ENCODE measurements at regions not wholly inside any gene's neighbourhood (a gene's known extent, or its start where the extent isn't known, plus 50 kb on each side); places are given as distances from the start of the nearest gene placed in this dataset.

DNA sequence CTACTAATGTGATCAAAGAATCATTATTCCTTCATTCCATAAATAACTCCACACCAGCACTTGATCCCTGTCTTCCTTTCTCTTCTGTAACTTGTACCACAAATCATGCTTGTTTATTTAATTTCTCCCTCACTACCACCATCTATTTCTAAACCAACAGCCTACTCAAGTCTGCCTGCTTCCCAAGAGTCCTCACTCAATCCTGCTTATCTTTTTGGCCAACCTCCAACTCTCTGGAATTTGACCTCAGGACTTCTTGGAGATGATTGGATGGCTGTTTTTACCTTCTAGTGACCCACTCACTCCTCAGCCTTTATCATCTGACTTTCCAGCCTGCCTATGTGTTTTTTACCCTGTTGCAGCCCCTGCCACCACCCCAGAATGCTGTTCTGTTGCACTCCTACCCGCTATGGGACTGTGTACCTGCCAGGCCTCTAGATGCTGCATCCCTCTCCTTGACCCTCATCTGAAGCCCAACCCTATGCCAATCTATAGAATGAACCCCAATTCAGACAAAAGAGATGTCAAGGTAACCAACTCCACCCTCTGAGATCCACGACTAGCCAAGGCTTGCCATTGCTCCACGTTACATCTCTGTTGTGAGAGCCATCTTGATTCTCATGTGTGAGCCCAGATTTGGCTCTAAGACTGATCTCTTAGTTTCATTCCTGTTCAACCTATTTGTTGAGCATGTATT, 150.2 kb upstream of the PLEKHG7 start:
- DNase-seq, result no peak

DNA sequence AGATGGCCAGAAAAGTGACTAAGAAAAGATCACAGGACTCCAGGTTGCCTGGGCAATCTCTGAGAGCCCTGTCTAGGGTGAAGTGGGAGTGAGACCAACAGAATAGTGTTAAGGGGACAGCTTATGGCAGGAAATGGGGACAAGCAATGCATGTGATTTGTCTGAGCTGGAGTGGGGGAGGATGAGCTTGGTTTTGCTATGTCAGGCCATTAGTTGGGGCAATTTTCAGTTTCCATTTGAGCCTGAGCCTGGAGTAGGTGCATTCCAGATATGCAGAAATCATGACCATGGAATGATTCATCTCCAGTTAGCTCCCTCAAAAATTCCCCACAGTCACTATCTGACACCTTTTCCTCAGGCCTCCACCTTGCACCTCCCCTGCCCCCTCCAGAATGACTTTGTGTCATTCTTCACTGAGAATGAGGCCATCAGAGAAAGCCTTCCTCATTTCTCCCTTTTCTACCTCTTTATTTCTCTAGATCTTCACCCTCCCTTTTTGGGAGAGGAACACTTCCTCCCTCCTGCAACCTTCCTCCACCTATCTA, 150.9 kb upstream of the PLEKHG7 start:
- peak; percentile 79 for DNase-seq

DNA sequence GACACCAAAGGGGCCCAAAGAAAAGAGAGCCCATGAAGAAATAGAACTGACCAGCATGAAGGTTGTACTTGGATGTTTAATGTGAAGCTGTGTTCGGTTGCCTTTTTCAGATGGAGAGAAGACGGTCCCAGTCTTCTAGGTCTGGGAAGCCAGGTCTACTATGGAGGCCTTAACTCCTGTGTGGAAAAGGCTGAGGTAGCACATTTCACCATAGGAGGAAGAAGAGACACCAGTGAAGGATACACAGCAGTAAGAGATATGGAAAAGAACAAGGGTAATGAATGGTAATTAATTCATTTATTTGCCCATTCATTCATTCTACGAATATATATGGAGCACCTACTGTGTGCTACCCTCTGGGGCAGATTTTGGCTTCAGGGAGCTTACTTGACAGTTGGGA, 151.6 kb upstream of the PLEKHG7 start:
- DNase-seq, result no peak

DNA sequence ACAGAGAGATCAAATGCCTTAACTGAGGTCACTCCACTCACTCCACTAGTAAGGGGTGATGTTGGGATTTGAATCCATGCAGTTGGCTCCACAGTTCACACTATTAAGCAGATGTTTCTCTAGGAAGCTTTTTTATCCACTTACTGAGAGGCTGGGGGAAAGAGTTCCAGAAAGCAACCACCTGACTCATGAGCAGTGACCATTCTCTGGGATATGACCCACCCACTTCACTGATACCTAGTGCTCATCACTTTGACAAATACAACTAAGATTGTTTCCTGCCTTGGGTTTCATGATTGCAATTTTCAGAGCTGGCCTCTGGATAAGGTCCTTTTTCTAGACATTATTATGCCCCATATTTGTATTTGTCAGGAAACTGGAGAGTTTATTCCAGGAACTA, 152.1 kb upstream of the PLEKHG7 start:
- DNase-seq, result no peak

DNA sequence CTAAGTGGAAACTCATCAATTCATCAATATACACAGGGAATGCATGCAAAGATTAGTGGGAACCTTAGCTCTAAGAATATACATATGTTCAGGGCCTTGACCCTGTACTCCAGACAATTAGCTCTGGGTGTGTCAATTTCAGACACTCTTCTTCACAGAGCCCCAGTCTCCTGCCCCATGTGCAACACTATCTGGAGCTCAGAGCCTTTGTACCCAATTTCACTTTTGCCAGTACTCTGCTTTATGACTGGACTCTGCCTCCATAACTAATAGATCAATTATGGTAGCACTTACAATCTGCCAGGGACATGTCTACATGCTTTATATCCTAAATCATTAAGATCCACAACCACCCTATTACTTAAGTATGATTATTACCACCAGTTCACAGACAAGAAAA, 152.5 kb upstream of the PLEKHG7 start:
- DNase-seq, result no peak

DNA sequence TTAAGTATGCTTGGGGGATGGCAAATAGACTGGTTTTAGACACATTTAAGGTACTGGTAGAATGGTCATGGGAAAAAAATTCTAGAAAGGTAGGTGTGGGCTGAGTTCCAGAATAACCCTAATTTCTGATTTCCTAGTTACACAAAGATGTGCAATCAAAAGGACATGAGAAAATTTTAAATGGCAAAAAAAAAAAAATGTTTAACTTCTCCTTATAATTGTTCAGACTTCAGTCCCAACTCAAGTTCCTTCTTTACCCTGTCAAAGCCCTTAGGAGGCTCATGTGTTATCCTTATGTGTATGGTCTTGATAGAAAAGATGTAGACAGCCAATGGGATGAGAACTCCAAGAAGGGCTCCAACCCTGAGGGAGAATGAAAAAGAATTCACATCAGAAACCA, 153.3 kb upstream of the PLEKHG7 start:
- no peak for DNase-seq

DNA sequence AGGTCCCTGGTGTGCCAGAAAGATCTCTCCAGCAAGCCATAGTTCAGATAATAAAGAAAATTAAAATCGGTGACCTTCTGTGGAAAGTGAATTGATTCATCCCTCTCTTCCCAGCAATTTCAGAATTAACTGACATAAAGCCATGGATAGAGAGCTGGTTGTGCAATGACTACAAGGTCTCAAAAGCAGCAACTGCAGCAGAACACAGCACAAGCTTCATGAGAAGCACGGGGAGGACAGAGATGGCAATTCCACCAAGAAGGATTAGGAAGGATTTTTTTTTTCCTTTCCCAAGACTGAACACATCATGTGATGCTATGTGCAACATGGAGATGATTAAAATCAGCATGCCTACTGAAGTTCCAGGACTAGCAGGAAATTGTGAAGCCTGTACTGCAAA, 154.9 kb upstream of the PLEKHG7 start:
- no peak for DNase-seq

DNA sequence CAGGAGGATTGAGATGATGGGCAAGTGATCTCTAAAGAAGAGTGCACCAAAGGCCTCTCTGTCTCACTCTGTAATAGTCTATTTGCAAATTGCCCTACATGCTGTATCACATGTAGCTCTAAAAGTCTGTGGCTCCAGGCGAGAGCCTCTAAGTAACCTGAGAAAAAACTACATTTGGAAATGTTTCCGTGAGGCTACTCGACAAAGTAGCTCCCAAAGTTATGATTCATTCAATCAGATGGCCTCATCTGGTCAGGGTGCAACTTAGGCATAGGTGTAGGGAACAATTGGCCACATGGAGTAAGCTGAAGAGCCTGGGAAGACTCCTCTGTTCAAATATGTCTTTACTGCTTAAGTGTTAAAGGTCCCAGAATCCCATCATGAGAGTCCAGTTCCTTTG, 155.4 kb upstream of the PLEKHG7 start:
- no peak for DNase-seq

DNA sequence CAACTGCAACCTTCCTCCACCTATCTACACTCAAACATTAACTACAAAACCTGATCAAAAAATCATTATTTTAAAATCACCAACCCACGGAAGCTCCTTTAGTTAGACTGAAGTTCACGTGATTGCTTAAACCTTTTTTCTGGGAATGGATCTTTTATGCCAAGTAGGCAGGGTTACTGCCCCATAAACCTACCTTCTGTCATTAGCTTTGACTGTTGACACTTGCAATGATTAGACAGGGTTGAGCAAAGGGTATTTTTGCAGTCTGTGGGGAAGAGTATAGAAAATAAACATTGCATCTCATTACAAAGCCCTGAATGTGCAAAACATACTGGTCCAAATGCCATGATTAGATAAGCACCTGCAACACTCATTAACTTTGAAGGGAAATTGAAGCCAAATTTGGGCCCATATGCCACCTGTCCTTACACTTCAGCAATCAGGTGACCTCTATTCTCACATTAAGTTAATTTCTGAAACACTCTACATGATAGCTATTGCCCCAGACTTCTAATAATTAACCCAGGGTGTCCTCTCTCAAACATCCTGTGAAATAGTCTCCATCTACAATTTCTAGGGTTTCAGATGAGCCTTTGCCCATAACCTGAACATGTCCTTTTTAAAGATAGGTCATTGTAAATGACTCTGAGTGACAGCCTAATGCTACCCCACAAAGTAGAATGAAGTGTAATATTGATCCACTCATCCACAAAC, 156.0 kb upstream of the PLEKHG7 start:
- DNase-seq, result no peak

DNA sequence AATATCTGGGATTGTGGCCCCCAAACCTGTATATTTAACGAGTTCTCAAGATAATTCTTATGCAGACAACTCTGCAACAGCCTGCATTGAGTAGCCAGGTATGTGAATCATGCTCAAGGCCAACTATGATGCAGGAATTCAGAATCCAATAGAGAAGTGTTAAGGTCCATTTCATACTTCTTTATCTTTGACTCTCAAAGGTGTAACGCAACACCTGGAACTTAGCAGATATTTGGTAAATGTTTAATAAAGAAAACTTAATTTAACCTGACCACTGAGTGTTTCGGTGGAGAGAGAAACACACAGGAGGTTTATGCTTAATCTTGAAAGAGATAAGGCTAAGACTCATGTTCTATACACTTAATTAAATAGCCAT, 156.5 kb upstream of the PLEKHG7 start:
- no peak for DNase-seq

DNA sequence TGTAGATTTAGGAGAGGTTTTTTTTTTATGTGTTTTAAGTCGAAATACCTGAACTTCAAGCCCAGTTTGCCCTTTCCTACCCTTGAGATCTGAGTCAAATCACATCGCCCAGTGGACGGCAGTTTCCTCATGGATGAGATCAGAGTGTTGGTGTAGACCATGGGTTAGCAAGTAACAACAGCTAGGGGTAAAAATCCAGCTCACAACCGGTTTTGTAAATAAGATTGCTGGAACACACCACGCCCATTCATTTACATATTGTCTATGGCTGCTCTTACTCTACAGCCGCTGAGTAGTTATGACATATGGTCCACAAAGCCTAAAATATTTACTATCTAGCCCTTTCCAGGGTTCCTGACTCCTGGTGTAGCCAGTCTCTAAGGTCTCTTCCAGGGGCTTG, 158.5 kb upstream of the PLEKHG7 start:
- DNase-seq, result no peak

DNA sequence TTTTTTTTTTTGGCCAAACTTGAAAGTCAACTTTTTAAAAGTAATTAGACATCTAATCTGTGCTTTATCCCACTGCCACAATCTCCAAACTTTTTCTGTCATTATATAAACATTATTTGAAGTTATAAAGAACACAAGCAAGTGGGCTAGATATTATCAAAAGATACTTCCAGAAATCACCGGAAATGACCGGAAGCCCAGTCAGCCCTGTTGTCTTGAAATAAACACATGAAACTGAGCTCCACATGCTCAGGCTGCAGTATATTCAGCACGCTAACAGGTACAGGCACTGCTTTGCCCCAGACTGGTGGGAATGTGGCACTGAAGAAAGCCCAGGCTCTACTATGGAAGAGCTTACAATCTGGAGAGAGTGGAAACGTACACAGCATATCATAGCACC, 158.9 kb upstream of the PLEKHG7 start:
- no peak for DNase-seq

DNA sequence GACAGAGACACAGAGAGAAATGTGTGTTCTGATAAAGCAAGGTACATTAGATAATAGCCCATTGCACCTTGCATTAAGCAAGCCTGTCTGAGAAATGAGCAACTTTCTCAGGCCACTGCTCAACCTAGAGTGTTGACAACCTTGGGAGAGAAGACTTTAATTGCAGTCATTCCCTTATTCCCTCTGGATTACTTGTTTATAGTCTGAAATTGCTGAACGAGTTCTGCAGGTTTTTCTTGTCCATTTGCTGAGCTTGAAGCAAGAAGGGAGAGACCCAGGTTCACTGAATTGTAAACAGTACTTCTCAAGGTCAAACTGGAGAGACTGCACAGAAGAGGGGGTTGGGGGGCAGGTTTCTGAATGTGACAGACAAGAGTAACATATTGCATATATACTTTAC, 159.4 kb upstream of the PLEKHG7 start:
- no peak for DNase-seq

DNA sequence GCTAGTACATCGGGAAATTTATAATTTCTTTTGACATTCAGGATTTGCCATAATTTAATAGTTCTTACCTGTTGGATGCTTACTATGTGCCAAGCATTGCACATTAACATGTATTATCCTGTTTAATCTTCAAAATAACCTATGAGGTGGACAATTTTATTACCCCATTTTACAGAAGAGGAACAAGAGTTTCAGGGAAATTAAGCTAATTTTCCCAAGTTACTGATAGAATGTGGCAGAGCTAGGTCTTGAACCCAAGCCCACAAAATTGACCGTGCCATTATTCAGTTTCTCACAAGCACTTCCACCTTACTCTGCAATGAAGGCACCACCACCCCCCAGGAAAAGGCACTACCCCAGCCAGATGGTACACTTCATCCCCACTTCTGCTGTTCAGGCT, 161.1 kb upstream of the PLEKHG7 start:
- no peak for DNase-seq

DNA sequence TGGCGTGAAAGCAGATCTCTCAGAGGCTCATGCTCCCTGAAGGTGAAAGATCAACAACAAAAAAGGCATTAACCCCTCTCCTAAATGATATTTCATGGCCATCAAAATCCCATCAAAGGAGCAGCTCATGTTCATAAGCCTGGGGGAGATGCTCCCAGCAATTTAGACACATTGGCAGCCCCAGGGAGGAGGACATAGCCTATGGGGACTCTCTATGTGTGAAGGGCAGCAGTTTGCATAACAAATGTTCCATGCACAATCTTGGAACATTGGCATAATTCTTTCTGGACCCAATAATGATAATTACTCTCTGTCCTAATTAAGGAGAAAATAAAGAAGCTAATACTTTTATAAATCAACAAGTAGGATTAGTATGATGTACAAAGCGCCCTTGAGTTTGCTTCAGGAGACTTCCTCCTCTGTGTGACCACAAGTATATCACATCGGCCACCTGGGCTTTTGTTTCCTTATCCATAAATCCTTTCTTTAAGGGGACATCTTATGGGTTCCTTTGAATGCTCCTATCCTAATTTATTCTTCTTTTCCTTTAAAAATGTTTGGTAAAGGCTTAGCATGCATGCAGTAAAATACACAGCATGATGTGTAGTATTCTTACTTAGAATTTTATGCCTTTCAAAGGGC, 161.9 kb upstream of the PLEKHG7 start:
- DNase-seq, result no peak

DNA sequence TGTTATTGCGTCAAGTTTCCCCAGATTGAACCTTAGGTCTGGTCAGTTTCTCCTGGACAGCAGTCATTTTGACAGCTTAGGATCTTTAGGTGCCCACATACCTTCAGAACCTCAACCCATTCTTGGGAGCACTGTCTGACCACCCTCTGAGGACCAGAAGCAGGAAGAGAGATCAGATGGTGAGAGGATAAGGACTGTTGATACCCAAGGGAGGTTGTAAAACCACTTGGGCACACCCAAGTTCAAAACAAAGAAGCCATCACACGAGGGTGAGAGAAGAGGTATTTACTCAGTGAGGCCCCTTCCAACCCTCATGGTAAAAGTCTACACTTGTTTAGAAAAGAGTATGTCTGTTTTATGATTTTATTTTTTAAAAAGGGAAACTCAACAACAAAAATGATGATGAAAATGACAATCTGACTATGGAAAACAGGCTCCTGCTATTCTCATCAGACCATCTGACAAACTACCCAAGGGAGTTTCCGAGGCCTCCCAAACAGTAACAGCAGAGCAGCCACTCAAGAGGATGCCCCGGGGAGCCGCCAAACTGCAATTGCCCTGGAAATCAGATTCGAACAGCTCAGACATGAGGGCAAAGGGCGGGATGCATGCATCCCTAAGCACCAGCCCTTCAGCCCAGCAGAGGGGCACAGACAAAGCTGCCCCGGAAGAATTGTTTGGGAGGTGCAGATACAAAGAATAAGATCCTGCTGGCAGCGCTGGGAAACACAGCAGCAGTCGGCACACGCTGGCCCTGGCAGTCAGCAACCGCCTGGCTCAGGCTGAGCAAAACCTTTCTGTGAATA, 162.6 kb upstream of the PLEKHG7 start:
- DNase-seq, result no peak

DNA sequence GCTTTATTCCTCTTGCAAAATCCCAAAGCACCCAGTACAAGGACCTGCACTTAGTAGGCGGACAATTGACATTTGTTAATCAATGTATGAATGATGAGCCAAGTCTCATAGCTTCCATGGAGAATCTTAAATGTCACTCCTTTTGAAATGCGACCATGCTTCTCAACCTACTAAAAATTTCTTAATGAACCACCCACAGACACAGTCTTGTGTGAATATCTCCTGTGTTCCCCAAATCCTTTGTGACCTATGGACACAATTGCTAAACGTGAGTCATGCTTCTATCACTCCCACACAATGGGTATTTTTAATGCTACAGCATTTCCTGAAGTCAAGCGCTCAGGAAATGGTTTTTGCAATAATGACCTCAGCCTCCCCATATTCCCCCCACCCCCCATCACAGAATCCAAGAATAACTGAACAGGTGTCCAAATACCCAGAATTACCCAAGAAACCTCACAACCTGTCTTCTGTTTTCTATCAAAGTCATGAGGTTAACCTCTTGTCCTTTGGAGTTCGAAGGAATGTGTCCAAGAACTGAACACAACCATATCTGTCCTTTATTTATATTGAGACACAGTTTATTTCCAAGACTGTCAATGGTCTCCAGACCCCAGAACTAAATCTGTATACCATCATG, 163.6 kb upstream of the PLEKHG7 start:
- no peak for DNase-seq

DNA sequence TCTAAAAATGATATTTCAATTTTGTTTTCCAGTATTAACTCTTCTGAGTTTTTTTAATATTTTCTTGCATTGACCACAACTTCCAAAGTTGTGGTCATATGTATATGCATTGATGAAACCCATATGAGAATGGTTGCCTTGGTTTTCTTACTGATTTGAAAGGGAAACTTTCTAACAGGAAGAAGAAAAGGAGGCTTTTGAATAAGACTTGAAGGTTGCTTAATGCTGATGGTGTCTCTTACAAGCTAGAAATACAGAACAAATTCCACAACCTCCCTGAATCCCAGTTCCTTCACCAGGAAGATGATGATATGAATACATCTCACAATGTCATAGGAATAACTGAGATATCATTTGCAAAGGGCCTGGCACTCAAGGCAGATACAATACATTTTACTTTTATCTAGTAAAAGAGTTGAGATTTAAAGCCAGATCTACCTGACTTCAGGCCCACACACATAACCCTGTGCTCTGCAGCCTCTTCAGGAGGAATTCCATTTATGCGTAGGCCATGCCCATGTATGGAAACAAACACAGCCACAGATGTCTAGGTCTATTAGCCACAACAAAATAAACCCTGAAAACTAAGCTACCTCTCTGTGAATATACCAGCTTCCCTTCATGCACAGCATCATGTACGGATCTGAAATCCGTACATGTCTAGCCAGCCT, 165.4 kb upstream of the PLEKHG7 start:
- no peak for DNase-seq

DNA sequence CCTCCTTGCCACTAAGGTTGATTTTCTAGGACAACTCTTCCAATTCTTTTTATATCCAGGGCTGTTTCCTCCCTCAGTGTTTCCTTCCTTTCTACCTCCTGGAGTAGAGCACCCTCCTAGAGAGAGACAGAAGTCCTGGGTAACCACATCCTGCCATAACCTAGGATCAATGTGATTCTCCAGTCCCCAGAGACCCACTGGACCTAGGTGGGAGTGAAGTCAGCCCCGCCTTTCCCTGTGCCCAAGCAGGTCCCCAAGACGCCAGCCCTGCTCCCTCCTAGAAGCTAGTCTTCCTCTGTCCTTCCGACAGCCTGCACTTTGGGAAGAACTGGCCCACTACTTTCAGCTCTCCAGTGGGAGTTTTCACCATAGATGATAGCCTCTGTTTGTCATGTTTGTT, 166.8 kb upstream of the PLEKHG7 start:
- no peak for DNase-seq

DNA sequence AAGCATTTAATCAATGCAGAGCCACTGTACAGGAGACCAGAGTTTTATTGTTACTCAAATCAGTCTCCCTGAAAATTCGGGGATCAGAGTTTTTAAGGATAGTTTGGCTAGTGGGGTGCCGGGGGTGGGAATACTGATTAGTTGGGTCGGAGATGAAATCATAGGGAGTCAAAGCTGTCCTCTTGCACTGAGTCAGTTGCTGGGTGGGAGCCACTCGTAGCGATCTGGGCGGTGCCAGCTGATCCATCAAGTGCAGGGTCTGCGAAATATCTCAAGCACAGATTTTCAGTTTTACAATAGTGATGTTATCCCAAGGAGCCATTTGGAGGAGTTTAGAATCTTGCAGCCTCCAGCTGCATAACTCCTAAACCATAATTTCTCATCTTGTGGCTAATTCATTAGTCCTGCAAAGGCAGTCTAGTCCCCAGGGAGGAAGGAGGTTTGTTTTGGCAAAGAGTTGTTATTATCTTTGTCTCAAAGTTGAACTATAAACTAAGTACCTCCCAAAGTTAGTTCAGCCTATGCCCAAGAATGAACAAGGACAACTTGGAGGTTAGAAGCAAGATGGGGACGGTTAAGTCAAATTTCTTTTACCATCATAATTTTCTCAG, 169.4 kb upstream of the PLEKHG7 start:
- no peak for DNase-seq

DNA sequence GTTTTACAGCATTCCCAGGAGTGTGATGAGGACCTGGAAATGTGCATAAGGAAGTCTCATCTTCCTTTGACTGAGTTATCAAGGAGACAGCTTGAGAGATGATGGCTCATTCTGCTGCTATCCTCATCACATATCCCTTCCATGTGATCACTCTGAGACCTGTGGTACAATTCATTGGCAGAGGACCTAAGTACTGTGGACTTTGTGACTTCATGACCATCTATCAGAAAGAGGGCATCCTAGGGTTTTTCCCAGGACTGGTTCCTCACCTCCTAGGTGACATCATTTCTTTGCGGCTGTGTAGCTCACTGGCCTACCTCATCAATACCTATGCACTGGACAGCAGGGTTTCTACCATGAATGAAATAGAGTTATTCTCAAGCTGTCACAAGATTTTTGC, 172.1 kb upstream of the PLEKHG7 start:
- no peak for DNase-seq

DNA sequence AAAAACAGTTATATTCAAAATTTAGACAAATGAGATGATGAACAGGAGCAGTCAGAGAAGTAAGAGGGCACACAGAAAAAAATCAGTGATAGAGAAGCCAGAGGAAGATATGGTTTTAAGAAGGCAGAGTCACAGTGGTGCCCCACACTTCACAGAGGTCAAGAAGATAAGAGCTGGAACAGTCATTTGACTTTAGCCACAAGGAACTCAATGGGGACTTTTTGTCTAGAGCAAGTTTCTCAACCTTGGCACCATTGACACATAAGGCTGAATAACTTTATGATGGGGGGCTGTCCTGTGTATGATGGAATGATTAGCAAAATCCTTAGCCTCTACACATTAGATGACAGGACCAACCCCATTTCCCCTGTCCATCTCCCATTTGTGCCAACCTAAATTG, 172.8 kb upstream of the PLEKHG7 start:
- DNase-seq, result no peak

Measured in stimulated activated CD4-positive, alpha-beta T cell treated with anti-CD3 and anti-CD28 coated beads, Interleukin-4, amount 100 ng/mL, for 24 hours (primary cell).